KMS-11 (cell line): ENCODE measurements at regions not wholly inside any gene's neighbourhood (a gene's known extent, or its start where the extent isn't known, plus 50 kb on each side); places are given as distances from the start of the nearest gene placed in this dataset.

Experiments used
- H2AFZ ChIP-seq: fragments of 200-600 bp; sonication (generic); 2 replicates; pipeline ENCODE4 v1.6.1; 2016; ENCODE audit warnings: antibody characterized with exemption, mixed run types, low read depth
- H3K27ac ChIP-seq: fragments of 200-600 bp; sonication (generic); 2 replicates; pipeline ENCODE4 v1.6.1; 2016; ENCODE audit warnings: mild to moderate bottlenecking, mixed run types
- H3K27me3 ChIP-seq: fragments of 200-600 bp; sonication (generic); 2 replicates; pipeline ENCODE4 v1.6.1; 2017; ENCODE audit warnings: mild to moderate bottlenecking, low read depth, mixed run types, moderate library complexity; ENCODE audit not compliant: insufficient read depth
- H3K36me3 ChIP-seq: fragments of 200-600 bp; sonication (generic); 2 replicates; pipeline ENCODE4 v1.6.1; 2017; ENCODE audit warnings: mild to moderate bottlenecking, mixed run types; ENCODE audit not compliant: insufficient read depth
- H3K4me1 ChIP-seq: fragments of 200-600 bp; sonication (generic); 2 replicates; pipeline ENCODE4 v1.6.1; 2016; ENCODE audit warnings: mild to moderate bottlenecking, low read depth, mixed run types; ENCODE audit not compliant: poor library complexity, severe bottlenecking
- H3K4me2 ChIP-seq: fragments of 200-600 bp; sonication (generic); 2 replicates; pipeline ENCODE4 v1.7.0; 2016; ENCODE audit warnings: mild to moderate bottlenecking, mixed run types
- H3K4me3 ChIP-seq: fragments of 200-600 bp; sonication (generic); IDR thresholded peaks from 2 replicates; pipeline ENCODE4 v1.6.1; 2017; ENCODE audit warnings: low read depth, low read length, mixed read lengths; ENCODE audit not compliant: insufficient read depth
- H3K79me2 ChIP-seq: fragments of 200-600 bp; sonication (generic); 2 replicates; pipeline ENCODE4 v1.6.1; 2016; ENCODE audit warnings: low read depth, mixed run types; ENCODE audit not compliant: insufficient read depth
- H3K9ac ChIP-seq: fragments of 200-600 bp; sonication (generic); 2 replicates; pipeline ENCODE4 v1.6.1; 2016; ENCODE audit warnings: mild to moderate bottlenecking, mixed run types
- H4K20me1 ChIP-seq: fragments of 200-600 bp; sonication (generic); 2 replicates; pipeline ENCODE4 v1.6.1; 2016; ENCODE audit warnings: mild to moderate bottlenecking, mixed run types; ENCODE audit not compliant: insufficient read depth
- TF ChIP-seq, protein P1 (sequence below): fragments of 200-600 bp; sonication (generic); conservative IDR thresholded peaks from 2 replicates; pipeline ENCODE4 v1.6.1; 2017; ENCODE audit warnings: low read depth, mild to moderate bottlenecking, antibody characterized with exemption, low read length, moderate library complexity, mixed read lengths

GRCh38 chr3:84439476-84439875, 519.3 kb upstream of the CADM2 start:
- no peak overlapping the region for H3K4me2 ChIP-seq
- no peak overlapping the region for H3K4me3 ChIP-seq
- no peak overlapping the region for H3K9ac ChIP-seq
- no peaks in the 10 kb centered on the region for H3K27me3 ChIP-seq
- no peaks in the 10 kb centered on the region for H4K20me1 ChIP-seq
- no peak overlapping the region for H2AFZ ChIP-seq
- no peaks in the 10 kb centered on the region for H3K36me3 ChIP-seq
- TF ChIP-seq, protein P1, sequence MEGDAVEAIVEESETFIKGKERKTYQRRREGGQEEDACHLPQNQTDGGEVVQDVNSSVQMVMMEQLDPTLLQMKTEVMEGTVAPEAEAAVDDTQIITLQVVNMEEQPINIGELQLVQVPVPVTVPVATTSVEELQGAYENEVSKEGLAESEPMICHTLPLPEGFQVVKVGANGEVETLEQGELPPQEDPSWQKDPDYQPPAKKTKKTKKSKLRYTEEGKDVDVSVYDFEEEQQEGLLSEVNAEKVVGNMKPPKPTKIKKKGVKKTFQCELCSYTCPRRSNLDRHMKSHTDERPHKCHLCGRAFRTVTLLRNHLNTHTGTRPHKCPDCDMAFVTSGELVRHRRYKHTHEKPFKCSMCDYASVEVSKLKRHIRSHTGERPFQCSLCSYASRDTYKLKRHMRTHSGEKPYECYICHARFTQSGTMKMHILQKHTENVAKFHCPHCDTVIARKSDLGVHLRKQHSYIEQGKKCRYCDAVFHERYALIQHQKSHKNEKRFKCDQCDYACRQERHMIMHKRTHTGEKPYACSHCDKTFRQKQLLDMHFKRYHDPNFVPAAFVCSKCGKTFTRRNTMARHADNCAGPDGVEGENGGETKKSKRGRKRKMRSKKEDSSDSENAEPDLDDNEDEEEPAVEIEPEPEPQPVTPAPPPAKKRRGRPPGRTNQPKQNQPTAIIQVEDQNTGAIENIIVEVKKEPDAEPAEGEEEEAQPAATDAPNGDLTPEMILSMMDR = no peak
- no peaks in the 10 kb centered on the region for H3K79me2 ChIP-seq
- H3K4me1 ChIP-seq = no peaks in the 10 kb centered on the region
- no peak overlapping the region for H3K27ac ChIP-seq

DNA sequence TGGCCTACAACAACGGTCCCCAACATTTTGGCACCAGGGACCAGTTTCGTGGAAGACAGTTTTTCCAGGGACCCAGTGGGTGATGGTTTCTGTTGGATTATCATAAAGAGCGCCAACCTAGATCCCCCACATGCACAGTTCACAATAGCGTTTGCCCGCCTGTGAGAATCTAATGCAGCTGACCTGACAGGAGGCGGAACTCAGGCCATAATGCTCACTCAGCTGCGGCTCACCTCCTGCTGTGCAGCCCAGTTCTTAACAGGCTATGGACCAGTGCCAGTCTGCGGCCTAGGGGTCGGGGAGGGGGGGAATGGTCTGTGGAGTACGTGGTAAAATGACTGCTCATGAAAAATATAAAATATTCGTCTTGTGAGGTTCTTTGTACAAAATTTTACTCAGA, 518.5 kb upstream of the CADM2 start:
- H3K4me2 ChIP-seq = no peak overlapping the region
- no peak overlapping the region for H3K4me3 ChIP-seq
- H3K27me3 ChIP-seq = no peaks in the 10 kb centered on the region
- no peaks in the 10 kb centered on the region for H3K36me3 ChIP-seq
- H3K79me2 ChIP-seq = no peaks in the 10 kb centered on the region
- no peak overlapping the region for H3K9ac ChIP-seq
- no peak overlapping the region for H3K27ac ChIP-seq
- no peaks in the 10 kb centered on the region for H4K20me1 ChIP-seq
- H2AFZ ChIP-seq = no peak overlapping the region
- TF ChIP-seq, protein P1 = no peak
- no peaks in the 10 kb centered on the region for H3K4me1 ChIP-seq

DNA sequence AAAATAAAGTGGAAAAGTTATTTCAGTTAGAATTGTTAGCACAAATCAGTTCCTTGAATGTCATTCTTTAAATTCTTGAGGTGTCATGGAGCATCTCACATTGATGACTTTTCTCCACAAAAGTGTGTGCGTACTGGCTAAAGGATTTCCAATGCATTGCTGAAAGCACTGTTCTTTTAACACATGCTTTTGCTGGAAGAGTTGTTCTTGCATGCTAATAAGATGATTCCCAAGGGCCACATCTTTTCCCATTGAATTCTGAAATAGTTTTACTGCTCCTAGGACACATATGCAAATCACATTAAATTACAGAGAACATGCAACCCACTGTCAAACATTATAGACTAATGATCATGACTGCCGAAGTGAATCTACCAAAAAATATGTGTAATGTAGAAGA, 516.3 kb upstream of the CADM2 start:
- H3K4me2 ChIP-seq = no peak overlapping the region
- no peaks in the 10 kb centered on the region for H3K4me1 ChIP-seq
- no peaks in the 10 kb centered on the region for H3K27me3 ChIP-seq
- H3K79me2 ChIP-seq = no peaks in the 10 kb centered on the region
- TF ChIP-seq, protein P1 = no peak
- no peak overlapping the region for H3K4me3 ChIP-seq
- H3K9ac ChIP-seq = no peak overlapping the region
- no peaks in the 10 kb centered on the region for H4K20me1 ChIP-seq
- H2AFZ ChIP-seq = no peak overlapping the region
- H3K36me3 ChIP-seq = no peaks in the 10 kb centered on the region
- no peak overlapping the region for H3K27ac ChIP-seq

DNA sequence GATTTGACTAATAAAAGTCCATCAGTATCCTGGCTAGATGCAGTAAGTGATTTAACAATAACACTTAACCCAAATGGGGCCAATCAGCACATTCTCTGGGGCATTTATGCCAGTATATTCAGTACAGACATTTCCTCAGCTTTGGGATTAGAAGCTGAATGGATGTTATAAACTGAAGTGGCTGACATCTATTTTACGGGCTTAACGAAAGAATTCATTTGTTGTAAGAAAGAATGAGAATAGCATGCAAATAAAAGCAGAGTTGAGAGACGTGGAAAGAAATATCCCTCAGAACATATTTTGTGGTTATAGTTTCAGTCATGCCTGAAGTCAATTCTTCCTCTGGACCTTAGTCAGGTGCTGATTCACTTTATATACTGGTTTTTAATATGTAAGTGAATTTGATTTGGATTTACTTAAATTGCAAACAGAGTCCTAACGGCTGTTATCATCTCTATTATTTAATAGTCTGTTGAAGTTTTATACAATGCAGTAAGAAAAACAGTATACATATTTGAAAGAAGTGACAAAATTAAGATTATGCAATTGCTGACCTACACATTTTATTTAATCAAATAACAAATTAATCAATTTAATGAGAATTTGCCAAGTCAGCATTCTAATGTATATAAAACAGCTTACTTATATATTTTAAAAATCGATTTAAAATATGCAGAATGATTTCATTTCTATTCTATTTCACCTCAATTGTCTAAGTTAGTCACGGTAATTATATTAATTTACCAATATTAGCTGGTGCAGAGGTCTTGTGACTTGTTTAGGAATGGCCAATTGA, 513.9 kb upstream of the CADM2 start:
- no peak overlapping the region for H3K4me2 ChIP-seq
- H3K79me2 ChIP-seq = no peaks in the 10 kb centered on the region
- H3K9ac ChIP-seq = no peak overlapping the region
- no peak overlapping the region for H3K27ac ChIP-seq
- no peak overlapping the region for H3K4me3 ChIP-seq
- no peaks in the 10 kb centered on the region for H4K20me1 ChIP-seq
- no peak overlapping the region for H2AFZ ChIP-seq
- H3K4me1 ChIP-seq = no peaks in the 10 kb centered on the region
- no peaks in the 10 kb centered on the region for H3K27me3 ChIP-seq
- TF ChIP-seq, protein P1 = no peak
- no peaks in the 10 kb centered on the region for H3K36me3 ChIP-seq
